ENCODE measurements at regions not wholly inside any gene's neighbourhood (a gene's known extent, or its start where the extent isn't known, plus 50 kb on each side); places are given as distances from the start of the nearest gene placed in this dataset.

DNA sequence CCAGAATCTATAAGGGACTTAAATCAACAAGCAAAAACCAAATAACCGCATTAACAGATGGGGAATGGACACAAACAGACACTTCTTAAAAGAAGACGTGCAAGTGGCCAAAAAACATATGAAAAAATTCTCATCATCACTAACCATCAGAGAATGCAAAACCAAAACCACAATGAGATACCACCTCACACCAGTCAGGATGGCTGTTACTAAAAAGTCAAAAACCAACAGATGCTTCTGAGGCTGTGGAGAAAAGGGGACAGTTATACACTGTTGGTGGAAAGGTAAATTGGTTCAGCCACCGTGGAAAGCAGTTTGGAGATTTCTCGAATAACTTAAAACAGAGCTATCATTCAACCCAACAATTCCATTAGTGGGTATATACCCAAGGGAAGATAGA is 124.9 kb upstream of the OLIG2 start:
- TF ChIP-seq CTCF (IDR thresholded peaks at IDR 0.05) = no peak
- no peak for TF ChIP-seq POLR2A (IDR thresholded peaks at IDR 0.05)

Measured in body of pancreas (tissue), 4 donors.